ENCODE measurements at regions not wholly inside any gene's neighbourhood (a gene's known extent, or its start where the extent isn't known, plus 50 kb on each side); places are given as distances from the start of the nearest gene placed in this dataset.

DNA sequence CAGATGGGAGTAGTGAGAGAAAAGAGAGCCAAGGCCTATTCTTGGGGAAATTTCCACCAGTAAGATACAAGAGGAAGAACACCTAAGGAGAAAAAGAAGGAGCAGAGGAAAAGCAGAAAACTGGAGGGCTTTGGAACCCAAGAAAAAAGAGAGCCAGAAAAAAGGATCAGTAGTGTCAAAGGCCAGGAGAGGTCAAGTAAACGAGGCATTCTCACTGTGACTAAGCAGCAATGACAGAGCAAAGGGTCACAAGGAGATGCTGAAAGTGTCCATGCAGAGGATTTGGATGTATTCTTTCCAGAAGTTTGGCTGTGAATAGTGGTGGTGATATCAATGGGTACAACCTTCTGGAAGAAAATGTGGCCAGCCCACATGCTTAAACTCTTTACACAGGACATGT lies 109.5 kb downstream of the DYNAP start (continued):
- TF ChIP-seq CTCF (IDR thresholded peaks at IDR 0.05 in 2 of 3, conservative IDR thresholded peaks at IDR 0.05 in 1 of 3; ENCODE audit: borderline replicate concordance in 1 of 3, insufficient read depth in 1 of 3, low read depth in 2 of 3, low read length in 2 of 3) (no peak), YY1 (IDR thresholded peaks at IDR 0.05; ENCODE audit: extremely low read depth, insufficient replicate concordance, low read depth, low read length) (no peak), ZNF274 (IDR thresholded peaks at IDR 0.05; ENCODE audit: low read depth, low read length) (no peak)

DNA sequence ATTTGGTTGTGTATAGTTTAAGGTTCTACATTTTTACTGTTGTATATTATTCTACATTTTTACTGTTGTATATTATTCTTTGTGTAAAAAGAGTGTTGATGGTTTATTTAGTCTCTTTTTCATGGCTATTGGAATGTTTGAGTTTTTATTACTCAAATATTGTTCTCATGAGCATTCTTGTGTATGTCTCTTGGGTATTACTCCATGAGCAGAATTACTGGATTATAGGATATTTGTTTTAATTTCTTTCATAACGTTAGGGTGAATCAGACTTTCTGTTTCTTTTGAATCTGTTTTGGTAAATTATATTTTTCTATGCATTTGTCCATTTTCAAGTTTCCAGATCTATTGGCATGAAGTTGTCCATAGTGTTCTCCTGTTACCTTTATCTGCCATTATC lies 111.6 kb downstream of the DYNAP start:
- H3K9ac ChIP-seq (ENCODE audit: low read length) = no peak overlapping the region
- no peak for DNase-seq (ENCODE audit: low read depth, low spot score)
- no peak for ATAC-seq
- no peaks in the 10 kb centered on the region for H3K9me3 ChIP-seq (ENCODE audit: control insufficient read depth in 1 of 2, insufficient read depth in 1 of 2, low read depth in 1 of 2, low read length in 2 of 2)
- no peaks in the 10 kb centered on the region for H3K9me2 ChIP-seq (ENCODE audit: insufficient read depth)
- no peak for TF ChIP-seq FOSL1 (IDR thresholded peaks at IDR 0.05; ENCODE audit: low read depth)
- TF ChIP-seq CBX3 (IDR thresholded peaks at IDR 0.05; ENCODE audit: low read depth) = no peak
- no peak for TF ChIP-seq JUND (IDR thresholded peaks at IDR 0.05)
- TF ChIP-seq RAD21 (IDR thresholded peaks at IDR 0.05; ENCODE audit: low read depth) = no peak
- no peak for TF ChIP-seq POLR2A (IDR thresholded peaks at IDR 0.05; ENCODE audit: borderline replicate concordance, extremely low read depth, insufficient read depth, insufficient read length)
- no peak for TF ChIP-seq YY1 (IDR thresholded peaks at IDR 0.05; ENCODE audit: extremely low read depth, insufficient replicate concordance, low read depth, low read length)
- TF ChIP-seq SIN3A (IDR thresholded peaks at IDR 0.05; ENCODE audit: low read depth) = no peak
- TF ChIP-seq CEBPB (IDR thresholded peaks at IDR 0.05; ENCODE audit: low read depth) = no peak
- TF ChIP-seq, protein P1, sequence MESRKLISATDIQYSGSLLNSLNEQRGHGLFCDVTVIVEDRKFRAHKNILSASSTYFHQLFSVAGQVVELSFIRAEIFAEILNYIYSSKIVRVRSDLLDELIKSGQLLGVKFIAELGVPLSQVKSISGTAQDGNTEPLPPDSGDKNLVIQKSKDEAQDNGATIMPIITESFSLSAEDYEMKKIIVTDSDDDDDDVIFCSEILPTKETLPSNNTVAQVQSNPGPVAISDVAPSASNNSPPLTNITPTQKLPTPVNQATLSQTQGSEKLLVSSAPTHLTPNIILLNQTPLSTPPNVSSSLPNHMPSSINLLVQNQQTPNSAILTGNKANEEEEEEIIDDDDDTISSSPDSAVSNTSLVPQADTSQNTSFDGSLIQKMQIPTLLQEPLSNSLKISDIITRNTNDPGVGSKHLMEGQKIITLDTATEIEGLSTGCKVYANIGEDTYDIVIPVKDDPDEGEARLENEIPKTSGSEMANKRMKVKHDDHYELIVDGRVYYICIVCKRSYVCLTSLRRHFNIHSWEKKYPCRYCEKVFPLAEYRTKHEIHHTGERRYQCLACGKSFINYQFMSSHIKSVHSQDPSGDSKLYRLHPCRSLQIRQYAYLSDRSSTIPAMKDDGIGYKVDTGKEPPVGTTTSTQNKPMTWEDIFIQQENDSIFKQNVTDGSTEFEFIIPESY (IDR thresholded peaks at IDR 0.05; ENCODE audit: extremely low read depth, insufficient replicate concordance, low read length) = no peak
- ChIA-PET POLR2A (no interaction called here), CTCF (no interaction called here), RAD21 (ENCODE audit: low non-redundant PET in 1 of 2, low total read pairs in 2 of 2, uncharacterized antibody in 2 of 2, unreplicated experiment in 2 of 2) (no interaction called here)
- no peaks in the 10 kb centered on the region for H3K79me2 ChIP-seq (ENCODE audit: insufficient read depth, low read length)
- H3K36me3 ChIP-seq (ENCODE audit: control insufficient read depth in 1 of 2, insufficient read depth in 2 of 2, low read length in 2 of 2) = no peaks in the 10 kb centered on the region
- H3K4me1 ChIP-seq (ENCODE audit: control insufficient read depth in 1 of 2, insufficient read depth in 2 of 2, low read length in 2 of 2) = no peaks in the 10 kb centered on the region
- H3K27ac ChIP-seq (ENCODE audit: low read depth, low read length) = no peak overlapping the region
- intact Hi-C loops (cut with micrococcal nuclease) = no loop called here
- H4K20me1 ChIP-seq (ENCODE audit: insufficient read depth) = no peaks in the 10 kb centered on the region
- no TSS peak for BruUV-seq (replicated peaks)
- H2AFZ ChIP-seq (ENCODE audit: low read depth, low read length, poor library complexity, severe bottlenecking) = no peak overlapping the region
- H3K27me3 ChIP-seq (ENCODE audit: insufficient read depth, low read length) = no peaks in the 10 kb centered on the region
- no peak overlapping the region for H3K4me3 ChIP-seq (replicated peaks in 1 of 2; ENCODE audit: low read depth in 1 of 2, low read length in 2 of 2)
- H3K4me2 ChIP-seq (ENCODE audit: low read length) = no peak overlapping the region

Data from HCT116 (cell line).